PC-3 (cell line): ENCODE measurements at regions not wholly inside any gene's neighbourhood (a gene's known extent, or its start where the extent isn't known, plus 50 kb on each side); places are given as distances from the start of the nearest gene placed in this dataset.

Experiments used
- ATAC-seq: fragments of 200-7000 bp; cut with Tn5 transposase; 2 replicates; pipeline ENCODE4 v1.9.1; 2020; ENCODE audit warnings: mild to moderate bottlenecking, moderate library complexity
- BruUV-seq: library from RNA; stranded (reverse); fragments of 400-500 nt; replicated peaks from 2 replicates; lab custom pipeline; 2021; lab: Mats Ljungman, UMichigan
- CTCF ChIA-PET: fragments of 300-600 bp; sonication (Branson Sonifier 250); formaldehyde crosslinking; loops from one replicate; lab custom pipeline; 2022; ENCODE audit warnings: antibody characterized with exemption; lab: Charles Lee
- POLR2A ChIA-PET: fragments of 300-600 bp; sonication (Branson Sonifier 250); formaldehyde crosslinking; loops from one replicate; lab custom pipeline; 2022; ENCODE audit warnings: antibody characterized with exemption; ENCODE audit not compliant: unreplicated experiment; lab: Charles Lee
- DNase-seq: peaks from one replicate; pipeline ENCODE4 v3.0.0-alpha.2; 2015
- H2AFZ ChIP-seq: fragments of 300-600 bp; sonication (generic); 2 replicates; pipeline ENCODE4 v1.6.0; 2016; ENCODE audit warnings: antibody characterized with exemption, low read length
- H3F3A ChIP-seq: fragments of 300-600 bp; sonication (generic); one replicate; pipeline ENCODE4 v1.6.0; 2017; ENCODE audit warnings: antibody characterized with exemption, low read length, control low read depth, mild to moderate bottlenecking; ENCODE audit not compliant: unreplicated experiment
- H3K27ac ChIP-seq: fragments of 300-600 bp; sonication (generic); 2 replicates; pipeline ENCODE4 v1.5.1; 2016; ENCODE audit warnings: mild to moderate bottlenecking, low read length
- H3K27me3 ChIP-seq: fragments of 300-600 bp; sonication (generic); 2 replicates; pipeline ENCODE4 v1.6.1; 2016; ENCODE audit warnings: low read length, mixed read lengths
- H3K36me3 ChIP-seq: fragments of 300-600 bp; sonication (generic); 2 replicates; pipeline ENCODE4 v1.6.1; 2016; ENCODE audit warnings: low read depth, mixed run types, low read length, mixed read lengths
- H3K4me1 ChIP-seq: fragments of 300-600 bp; sonication (generic); 2 replicates; pipeline ENCODE4 v1.5.1; 2016; ENCODE audit warnings: low read length; ENCODE audit not compliant: insufficient read depth
- H3K4me2 ChIP-seq: fragments of 300-600 bp; sonication (generic); 2 replicates; pipeline ENCODE4 v1.6.0; 2016; ENCODE audit warnings: low read length
- H3K4me3 ChIP-seq: fragments of 300-600 bp; sonication (generic); 2 replicates; pipeline ENCODE4 v1.5.1; 2016; ENCODE audit warnings: mild to moderate bottlenecking, low read length, mixed read lengths
- H3K79me2 ChIP-seq: fragments of 300-600 bp; sonication (generic); 2 replicates; pipeline ENCODE4 v1.6.1; 2017; ENCODE audit warnings: low read length, mixed read lengths
- H3K9ac ChIP-seq: fragments of 300-600 bp; sonication (generic); 2 replicates; pipeline ENCODE4 v1.6.0; 2016; ENCODE audit warnings: mild to moderate bottlenecking, low read length
- H3K9me2 ChIP-seq: fragments of 300-600 bp; sonication (generic); replicated peaks from 2 replicates; pipeline ENCODE4 v1.6.1; 2016; ENCODE audit warnings: mixed run types, low read length, mixed read lengths
- H3K9me3 ChIP-seq: fragments of 300-600 bp; sonication (generic); 2 replicates; pipeline ENCODE4 v1.6.1; 2016; ENCODE audit warnings: low read length, mixed read lengths
- H4K20me1 ChIP-seq: fragments of 300-600 bp; sonication (generic); 2 replicates; pipeline ENCODE4 v1.6.1; 2016; ENCODE audit warnings: low read length, mixed read lengths
- CTCF ChIP-seq: fragments of 300-600 bp; sonication (generic); conservative IDR thresholded peaks from 2 replicates; pipeline ENCODE4 v1.5.1; 2017; ENCODE audit warnings: antibody characterized with exemption, low read depth, mild to moderate bottlenecking, low read length
- EZH2 ChIP-seq: fragments of 300-600 bp; sonication (generic); IDR thresholded peaks from one replicate; pipeline ENCODE4 v1.6.1; 2017; ENCODE audit warnings: antibody characterized with exemption, mild to moderate bottlenecking, low read length; ENCODE audit not compliant: unreplicated experiment
- EZH2phosphoT487 ChIP-seq: fragments of 300-600 bp; sonication (generic); IDR thresholded peaks from 2 replicates; pipeline ENCODE4 v1.6.1; 2018; ENCODE audit warnings: mild to moderate bottlenecking, antibody characterized with exemption, low read length, borderline replicate concordance
- intact Hi-C: fragments of 100-400 bp; cut with micrococcal nuclease; formaldehyde crosslinking; loops from 2 replicates; pipeline ENCODE4 v1.9.0; 2023

GRCh38 chr1:38738207-38738606, 121.4 kb downstream of the RRAGC start:
- no peaks in the 10 kb centered on the region for H4K20me1 ChIP-seq
- ChIA-PET POLR2A (no interaction called here), CTCF (no interaction called here)
- peaks cover 63% of the 10 kb centered on the region for H3K27me3 ChIP-seq
- H3F3A ChIP-seq, result no peaks in the 10 kb centered on the region
- H3K9ac ChIP-seq, result no peak overlapping the region
- ATAC-seq (no peak), DNase-seq (no peak)
- no peaks in the 10 kb centered on the region for H3K4me1 ChIP-seq
- no peak overlapping the region for H2AFZ ChIP-seq
- H3K4me3 ChIP-seq, result no peak overlapping the region
- no peaks in the 10 kb centered on the region for H3K79me2 ChIP-seq
- H3K27ac ChIP-seq, result no peak overlapping the region
- H3K9me3 ChIP-seq, result no peaks in the 10 kb centered on the region
- intact Hi-C loops, result no loop called here
- H3K9me2 ChIP-seq, result no peaks in the 10 kb centered on the region
- TF ChIP-seq CTCF (no peak), EZH2phosphoT487 (no peak), EZH2 (no peak)
- BruUV-seq, result no TSS peak
- no peaks in the 10 kb centered on the region for H3K36me3 ChIP-seq
- H3K4me2 ChIP-seq, result no peak overlapping the region

GRCh38 chr1:38736399-38736798, 123.2 kb downstream of the RRAGC start:
- DNase-seq (no peak), ATAC-seq (no peak)
- Histone ChIP-seq H3K9ac (no peak overlapping the region), H3K4me1 (no peaks in the 10 kb centered on the region), H4K20me1 (no peaks in the 10 kb centered on the region), H3F3A (no peaks in the 10 kb centered on the region), H3K9me2 (no peaks in the 10 kb centered on the region), H3K9me3 (no peaks in the 10 kb centered on the region), H2AFZ (no peak overlapping the region), H3K4me2 (no peak overlapping the region), H3K79me2 (no peaks in the 10 kb centered on the region), H3K27ac (no peak overlapping the region), H3K4me3 (no peak overlapping the region), H3K27me3 (peaks cover 66% of the 10 kb centered on the region), H3K36me3 (no peaks in the 10 kb centered on the region)
- CTCF ChIA-PET, result no interaction called here
- BruUV-seq, result no TSS peak
- no peak for TF ChIP-seq EZH2phosphoT487
- no peak for TF ChIP-seq CTCF
- TF ChIP-seq EZH2, result no peak
- POLR2A ChIA-PET, result interaction anchor here (0.6 kb wide), 1 partner anchor 26 kb away, joined by 5 read pairs; no protein-coding TSS in a partner anchor
- intact Hi-C loops, result no loop called here

GRCh38 chr1:38735651-38736161, 123.9 kb downstream of the RRAGC start:
- H3K9ac ChIP-seq, result no peak overlapping the region
- no peaks in the 10 kb centered on the region for H3K79me2 ChIP-seq
- H3K27ac ChIP-seq, result no peak overlapping the region
- H2AFZ ChIP-seq, result no peak overlapping the region
- BruUV-seq, result no TSS peak
- no peaks in the 10 kb centered on the region for H3K36me3 ChIP-seq
- H3K27me3 ChIP-seq, result peaks cover 59% of the 10 kb centered on the region
- no peak for DNase-seq
- no peaks in the 10 kb centered on the region for H4K20me1 ChIP-seq
- H3K9me2 ChIP-seq, result no peaks in the 10 kb centered on the region
- H3K4me2 ChIP-seq, result no peak overlapping the region
- no peak overlapping the region for H3K4me3 ChIP-seq
- TF ChIP-seq EZH2phosphoT487 (no peak), EZH2 (no peak), CTCF (no peak)
- CTCF ChIA-PET, result no interaction called here
- POLR2A ChIA-PET, result no interaction called here
- ATAC-seq, result no peak
- no peaks in the 10 kb centered on the region for H3K9me3 ChIP-seq
- H3K4me1 ChIP-seq, result peaks cover 6% of the 10 kb centered on the region
- no peaks in the 10 kb centered on the region for H3F3A ChIP-seq
- intact Hi-C loops, result no loop called here
